Left kidney (tissue), 1 donor: ENCODE measurements at regions not wholly inside any gene's neighbourhood (a gene's known extent, or its start where the extent isn't known, plus 50 kb on each side); places are given as distances from the start of the nearest gene placed in this dataset.

Source experiments
- DNase-seq: peaks from one replicate; pipeline ENCODE4 v3.0.0-alpha.2; 2013

DNA sequence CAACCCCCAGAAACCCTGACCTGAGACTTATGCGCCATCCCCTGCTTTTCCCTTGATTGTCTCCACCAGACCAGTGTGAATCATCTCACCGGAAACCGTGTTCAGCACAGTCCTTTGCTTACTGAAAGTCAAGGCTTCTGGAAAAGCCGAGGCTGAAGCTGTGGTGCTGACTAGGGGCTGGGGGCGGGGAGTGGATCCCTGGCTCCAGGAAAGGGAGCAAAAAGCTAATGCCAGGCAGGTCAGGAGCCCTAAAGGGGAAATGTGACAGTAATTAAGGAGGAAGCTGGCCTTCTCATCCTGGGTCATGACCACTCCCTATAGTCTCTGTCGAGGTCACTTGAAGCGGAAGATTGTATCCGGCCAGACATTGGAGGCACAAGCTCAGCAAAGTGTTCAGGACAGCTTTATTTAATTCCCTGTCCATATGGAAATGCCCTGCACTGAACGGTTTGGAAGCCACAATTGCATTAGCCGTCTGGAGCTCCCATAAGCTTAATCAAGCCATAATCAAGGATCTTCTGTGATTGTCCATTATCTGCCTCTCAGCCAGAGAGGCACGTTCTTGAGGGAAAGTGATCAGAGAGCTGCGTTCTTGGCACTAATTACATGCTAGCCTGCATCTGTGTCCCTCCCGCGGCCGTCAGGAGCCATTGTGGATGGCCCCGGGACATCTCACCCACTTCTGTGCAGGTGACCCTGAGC lies 403.6 kb downstream of the RRAGC start:
- DNase-seq = no peak

DNA sequence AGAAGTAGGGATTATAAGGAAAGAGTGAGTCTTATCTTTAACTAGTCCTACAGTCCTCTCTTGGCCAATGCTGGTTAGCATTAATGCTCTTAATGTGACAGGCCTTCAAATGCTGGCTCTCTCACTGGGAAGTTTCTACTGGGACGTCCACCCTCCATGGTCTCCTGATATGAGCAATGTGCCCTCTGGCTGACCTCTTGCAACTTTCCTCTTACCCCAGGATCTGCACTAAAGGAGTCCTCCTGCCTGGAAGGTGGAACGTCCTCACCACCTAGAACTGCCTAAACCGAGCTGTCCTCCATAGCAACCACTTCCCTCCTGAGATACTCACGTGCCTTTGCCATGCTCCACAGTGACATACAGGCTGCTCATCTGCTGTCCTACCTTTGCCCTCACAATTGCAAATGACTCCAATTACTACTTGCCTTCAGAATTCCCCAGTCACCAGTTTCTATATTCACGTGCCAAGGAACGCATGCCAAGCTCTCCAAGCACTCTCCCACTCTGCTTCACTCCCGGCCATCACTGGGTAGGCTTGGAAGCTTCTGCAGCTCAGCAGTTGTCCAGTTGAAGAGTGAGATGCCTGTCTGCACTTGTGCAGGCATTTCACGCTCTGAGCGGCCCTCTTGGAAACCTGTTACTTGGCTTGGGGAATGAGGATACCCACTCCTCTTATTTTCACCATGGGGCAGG lies 404.7 kb downstream of the RRAGC start:
- no peak for DNase-seq

DNA sequence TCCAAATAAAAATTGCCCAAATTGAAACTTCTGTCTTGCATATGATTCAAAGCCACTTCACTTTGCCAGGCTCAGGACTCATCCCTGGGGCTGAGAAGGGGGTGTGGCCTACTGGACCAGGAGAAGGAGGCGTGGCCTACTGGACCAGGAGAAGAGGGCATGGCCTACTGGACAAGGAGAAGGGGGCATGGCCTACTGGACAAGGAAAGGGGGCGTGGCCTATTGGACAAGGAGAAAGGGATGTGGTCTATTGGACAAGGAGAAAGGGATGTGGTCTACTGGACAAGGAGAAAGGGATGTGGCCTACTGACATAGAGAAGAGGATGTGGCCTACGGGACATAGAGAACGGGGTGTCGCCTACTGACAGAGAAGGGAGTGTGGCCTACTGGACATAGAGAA lies 405.3 kb downstream of the RRAGC start:
- no peak for DNase-seq

DNA sequence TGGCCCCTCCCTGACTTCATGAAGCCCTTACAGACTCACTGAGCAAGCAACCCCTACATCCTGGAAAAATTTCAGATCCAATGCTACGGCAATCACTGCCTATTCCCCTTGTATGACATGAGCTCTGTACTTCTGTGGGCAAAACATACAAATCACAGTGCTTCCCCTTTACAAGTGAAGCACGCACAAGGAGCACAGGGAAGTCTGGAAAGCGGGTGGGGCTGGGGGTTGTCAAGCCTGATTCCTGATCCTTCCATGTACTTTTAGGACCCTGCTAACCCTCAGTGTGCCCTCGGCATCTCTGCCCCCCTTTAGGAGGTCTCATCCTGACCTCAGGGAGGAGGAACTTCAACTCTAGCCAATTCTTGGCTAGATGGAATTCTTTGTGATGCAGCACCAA lies 405.7 kb upstream of the POU3F1 start:
- DNase-seq = no peak

DNA sequence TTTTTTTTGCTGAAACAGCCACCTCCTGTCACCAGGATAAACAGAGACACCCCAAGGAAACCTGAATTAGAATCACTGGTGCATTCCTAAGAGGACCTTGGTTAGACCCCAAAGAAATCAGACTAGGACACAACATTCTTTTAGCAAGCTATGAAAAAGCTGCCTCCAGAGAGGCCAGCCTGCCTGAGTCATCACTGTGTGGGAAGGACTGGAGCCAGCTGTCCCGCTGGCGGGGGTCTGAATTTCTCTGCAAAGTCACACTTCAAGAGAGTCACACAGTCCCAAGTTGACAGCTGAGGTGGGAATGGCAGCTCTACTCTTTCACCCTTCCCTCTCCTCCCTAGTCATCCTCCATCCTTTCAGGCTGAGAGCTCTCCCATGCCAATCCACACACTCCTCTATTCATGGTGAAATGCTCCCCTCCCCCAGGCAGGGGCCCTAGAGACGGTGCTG lies 405.0 kb upstream of the POU3F1 start:
- peak; percentile 29 for DNase-seq

DNA sequence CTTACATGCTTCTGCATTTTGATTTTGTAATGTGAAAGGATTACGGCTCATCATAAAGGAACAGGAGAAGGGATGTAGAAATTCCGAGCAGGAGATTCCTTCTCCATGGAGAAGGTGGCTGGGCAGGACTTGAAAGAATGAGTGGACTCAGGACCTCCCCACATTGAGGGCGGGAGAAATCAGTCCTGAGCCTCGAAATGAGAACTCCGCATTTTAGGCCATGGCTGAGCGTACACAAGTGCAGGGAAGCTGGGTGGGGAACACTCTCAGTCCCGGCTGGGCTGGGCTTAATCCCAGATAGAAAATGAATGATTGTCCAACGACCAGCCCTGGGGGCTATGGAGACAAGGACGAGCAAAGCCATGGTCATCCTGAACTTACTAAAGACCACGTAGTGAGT lies 402.3 kb upstream of the POU3F1 start:
- no peak for DNase-seq

DNA sequence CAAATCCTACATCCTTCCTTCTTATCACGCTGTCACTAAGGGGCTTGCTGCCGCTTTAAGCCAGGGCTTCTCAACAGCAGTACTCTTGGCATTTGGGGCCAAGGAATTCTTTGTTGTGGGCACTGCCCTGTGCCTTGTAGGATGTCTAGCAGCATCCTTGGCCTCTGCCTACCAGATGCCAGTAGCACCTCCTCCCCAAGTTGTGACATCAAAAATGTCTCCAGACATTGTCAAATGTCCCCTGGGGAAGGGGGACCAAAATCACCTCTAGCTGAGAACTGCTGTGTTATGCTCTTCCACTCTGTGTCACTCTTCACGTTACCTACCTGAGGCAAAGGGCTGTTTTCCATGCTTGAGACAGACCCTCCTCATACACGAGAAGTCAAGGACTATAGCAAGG lies 400.3 kb upstream of the POU3F1 start:
- DNase-seq = no peak

DNA sequence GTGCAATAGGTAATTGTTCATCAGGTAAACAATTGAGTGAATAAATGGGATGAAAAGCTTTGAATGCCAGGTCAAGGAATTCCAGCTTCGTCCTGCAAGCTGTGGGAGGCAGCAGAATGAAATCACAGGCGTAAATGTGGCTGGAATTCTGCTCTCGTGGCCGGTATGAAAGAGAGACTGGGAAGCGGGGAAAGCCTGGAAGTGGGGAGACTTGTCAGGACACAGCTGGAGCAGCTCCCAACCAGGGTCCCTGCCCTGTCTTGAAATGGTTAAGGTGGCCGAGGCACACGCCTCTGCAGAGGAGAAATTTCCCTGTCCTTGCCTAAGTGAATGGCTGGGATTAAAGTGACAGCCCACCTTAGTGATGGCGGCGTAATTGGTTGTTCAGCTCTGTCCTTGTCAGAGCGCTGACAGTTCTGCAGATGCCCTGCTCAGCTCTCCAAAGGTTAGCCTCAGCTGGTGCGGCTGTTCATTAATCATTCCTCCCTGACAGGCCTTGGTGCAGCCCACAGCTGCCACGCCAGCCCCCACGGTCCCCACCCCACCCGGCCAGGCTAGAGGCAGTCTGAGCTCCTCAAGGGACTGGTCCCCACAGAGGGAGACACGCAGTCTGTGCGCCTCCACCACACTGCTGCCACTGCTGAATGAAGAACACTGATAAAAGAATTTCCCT lies 398.3 kb upstream of the POU3F1 start:
- no peak for DNase-seq

DNA sequence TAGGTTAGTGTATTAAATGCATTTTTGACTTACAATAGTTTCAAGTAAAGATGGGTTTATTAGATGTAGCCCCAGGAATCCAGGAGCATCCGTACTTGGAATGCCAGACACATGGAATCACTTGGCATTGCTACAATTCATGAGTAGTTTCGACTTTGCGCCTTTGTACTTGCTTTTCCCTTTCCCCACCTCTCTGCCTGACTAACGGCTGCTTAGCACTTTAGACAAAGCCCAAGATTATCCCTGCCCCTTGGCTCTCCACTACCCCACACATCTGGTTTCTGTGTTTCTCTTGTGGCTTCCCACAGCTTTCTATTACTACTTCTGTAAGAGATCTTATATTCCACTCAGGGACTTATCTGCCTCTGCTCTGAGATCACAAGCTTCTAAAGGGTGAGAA lies 397.7 kb upstream of the POU3F1 start:
- no peak for DNase-seq

DNA sequence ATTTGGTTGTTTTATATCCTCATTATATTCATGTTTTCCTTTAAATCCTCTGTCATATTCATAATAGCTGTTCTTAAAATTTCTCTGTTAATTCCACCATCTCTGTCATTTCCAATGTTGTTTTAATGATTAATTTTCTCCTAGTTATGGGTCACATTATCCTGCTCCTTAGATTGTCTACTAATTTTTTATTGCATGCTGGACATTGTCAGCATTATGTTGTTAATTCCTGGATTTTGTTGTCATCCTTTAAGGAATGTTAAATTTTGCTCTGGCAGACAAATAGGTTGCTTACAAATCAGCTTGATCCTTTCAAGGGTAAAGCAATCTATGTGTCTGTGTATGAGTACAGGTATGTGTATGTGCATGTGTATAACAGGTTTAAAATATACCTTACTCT lies 393.8 kb upstream of the POU3F1 start:
- DNase-seq = no peak

DNA sequence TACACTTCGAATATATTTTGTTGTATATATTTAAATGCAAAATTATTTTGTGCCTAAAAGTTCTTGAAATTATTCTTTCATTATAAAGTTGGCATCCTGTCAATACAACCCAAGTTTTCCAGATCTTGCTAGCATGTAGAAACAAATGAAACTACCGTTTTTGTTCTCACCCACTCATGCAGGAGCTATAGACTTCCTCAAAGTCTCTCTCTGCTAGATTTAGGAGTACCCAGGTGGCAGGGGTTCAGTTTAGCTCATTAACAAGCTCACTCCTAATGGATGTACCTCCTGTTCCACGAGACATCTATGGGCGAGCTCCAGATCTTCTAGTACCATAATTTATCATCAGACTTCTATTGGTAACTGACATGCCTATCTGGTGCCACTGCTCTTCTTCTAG lies 390.2 kb upstream of the POU3F1 start:
- DNase-seq = no peak

DNA sequence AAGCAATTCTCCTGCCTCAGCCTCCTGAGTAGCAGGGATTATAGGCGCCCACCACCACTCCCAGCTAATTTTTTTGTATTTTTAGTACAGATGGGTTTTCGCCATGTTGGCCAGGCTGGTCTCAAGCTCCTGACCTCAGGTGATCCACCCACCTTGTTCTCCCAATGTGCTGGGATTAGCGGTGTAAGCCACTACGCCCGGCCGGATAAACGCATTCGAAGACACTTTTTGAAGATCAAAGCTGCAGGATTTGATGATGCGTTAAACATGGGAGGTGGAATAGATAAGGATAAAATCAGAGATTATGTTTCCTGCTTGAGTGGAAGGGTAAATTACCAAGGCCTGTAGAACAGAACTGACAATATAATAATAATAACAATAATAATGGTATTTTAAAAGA lies 389.4 kb upstream of the POU3F1 start:
- no peak for DNase-seq

DNA sequence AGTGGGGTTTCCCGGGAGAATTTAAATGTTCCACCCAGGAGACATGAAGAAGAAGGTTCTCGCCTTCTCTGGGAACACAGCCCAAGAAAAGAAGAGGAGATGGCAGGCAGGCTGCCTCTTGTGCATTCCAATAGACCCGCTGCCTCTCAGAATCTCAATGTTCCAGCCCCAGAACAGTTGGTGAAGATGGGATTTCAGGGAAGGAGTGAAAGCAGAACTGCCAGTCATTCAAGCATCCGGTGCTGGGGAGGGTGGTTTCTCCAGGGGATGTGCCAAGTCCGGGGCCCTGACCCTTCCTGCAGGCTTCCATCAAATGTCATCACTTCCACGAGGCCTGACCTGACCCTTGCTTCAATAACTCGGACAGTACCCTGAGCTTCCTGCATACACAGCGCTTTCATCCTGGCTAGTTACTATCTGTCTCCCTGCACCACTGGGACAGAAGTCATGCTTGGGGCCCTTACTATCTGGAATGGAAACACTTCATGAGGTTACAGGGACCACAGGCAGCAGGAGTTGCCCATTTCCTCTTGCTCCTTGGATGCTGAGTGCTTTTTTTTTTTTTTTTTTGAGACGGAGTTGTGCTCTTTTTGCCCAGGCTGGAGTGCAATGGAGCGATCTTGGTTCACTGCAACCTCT lies 386.6 kb upstream of the POU3F1 start:
- DNase-seq = no peak

DNA sequence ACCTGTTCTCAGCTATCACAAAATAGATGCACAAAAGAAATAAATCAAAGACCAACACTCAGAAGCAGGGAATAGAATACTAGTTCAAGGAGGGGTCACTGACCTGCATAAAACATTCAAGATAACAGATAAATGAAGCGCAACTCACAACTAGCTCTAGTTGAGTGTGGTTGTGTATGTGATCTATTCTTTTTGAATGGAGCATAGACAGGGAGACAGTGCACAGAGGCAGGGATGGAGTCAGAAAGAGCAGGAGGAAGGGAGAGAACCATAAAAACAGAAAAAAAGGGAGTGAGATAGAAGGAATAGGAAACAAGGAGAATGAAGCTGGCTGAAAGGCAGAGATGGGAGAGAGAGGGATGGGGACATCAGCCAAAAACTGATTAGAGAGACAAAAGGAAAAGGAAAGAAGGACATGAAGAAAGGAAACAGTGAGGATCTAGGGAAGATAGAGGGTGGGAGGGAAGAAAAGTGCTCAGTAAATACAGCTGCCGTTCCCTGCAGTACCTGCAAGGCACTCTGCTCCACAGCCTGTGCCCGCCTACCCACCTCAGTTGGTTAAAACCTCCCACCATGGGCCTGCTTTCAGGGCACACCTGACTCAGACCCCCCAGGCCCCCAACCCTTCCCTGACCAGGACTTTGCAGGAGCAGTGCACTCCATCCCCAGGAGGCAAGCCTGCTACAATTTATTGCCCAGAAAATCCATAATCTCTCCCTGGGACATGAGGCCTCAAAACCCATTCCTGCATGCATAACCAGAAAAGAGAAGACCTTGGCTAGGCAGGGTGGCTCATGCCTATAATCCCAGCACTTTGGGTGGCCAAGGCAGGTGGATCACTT lies 385.2 kb upstream of the POU3F1 start:
- DNase-seq = no peak

DNA sequence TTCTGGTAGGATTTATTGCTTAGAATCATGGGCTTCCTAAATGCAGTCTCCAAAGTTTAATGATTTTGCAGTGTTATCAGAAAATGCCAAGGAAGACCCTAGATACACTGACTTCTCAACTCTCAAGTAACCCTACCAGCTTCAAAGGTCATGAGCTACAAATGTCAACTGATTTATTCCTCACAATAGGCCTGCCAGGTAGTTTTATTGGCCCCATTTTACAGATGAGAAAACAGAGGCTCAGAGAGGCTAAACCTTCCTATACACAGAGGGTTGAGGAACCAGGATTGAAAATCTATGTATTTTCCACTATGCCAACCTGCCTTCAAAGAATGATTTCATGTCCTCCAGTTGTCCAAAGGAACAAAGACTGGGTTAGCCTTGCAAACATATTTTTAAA lies 384.4 kb upstream of the POU3F1 start:
- DNase-seq = no peak

DNA sequence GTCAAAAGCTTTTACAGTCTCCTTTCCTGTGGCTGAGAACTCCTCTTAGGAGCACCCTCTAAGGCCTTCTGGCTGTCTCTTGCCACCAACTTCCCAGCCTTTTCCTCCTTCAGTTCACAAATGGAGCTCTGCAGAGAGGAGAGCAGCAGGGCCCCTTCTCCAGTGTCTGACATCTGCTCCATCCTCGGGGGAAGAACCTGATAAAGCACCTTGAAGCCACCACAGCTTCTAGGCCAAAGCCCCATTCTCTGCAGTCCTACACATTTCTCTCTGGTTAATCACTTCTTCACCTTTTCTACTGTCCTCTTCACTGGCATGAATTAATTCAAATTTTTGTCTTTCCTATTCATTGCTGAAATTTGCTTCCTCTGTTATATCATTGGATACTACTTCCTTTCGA lies 378.1 kb upstream of the POU3F1 start:
- DNase-seq = no peak

DNA sequence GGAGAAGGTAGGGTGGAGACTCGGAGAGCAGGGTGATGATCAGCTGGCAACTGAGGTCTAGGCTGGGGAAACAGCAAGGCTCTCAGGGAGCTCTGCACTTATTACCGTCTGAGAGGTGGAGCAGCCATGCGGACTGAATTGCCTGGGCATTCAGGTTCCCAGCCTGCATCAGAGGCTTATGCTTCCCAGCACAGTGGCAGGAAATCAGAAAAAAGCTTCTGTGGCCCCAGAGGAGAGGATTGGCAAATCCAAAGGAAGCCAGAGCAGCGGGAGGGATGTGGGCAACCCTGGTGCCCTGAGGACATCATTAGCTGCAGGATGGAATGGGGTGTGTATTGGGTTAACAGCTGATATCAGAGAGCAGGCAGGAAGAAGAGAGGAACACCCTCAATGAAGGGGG lies 374.1 kb upstream of the POU3F1 start:
- no peak for DNase-seq

DNA sequence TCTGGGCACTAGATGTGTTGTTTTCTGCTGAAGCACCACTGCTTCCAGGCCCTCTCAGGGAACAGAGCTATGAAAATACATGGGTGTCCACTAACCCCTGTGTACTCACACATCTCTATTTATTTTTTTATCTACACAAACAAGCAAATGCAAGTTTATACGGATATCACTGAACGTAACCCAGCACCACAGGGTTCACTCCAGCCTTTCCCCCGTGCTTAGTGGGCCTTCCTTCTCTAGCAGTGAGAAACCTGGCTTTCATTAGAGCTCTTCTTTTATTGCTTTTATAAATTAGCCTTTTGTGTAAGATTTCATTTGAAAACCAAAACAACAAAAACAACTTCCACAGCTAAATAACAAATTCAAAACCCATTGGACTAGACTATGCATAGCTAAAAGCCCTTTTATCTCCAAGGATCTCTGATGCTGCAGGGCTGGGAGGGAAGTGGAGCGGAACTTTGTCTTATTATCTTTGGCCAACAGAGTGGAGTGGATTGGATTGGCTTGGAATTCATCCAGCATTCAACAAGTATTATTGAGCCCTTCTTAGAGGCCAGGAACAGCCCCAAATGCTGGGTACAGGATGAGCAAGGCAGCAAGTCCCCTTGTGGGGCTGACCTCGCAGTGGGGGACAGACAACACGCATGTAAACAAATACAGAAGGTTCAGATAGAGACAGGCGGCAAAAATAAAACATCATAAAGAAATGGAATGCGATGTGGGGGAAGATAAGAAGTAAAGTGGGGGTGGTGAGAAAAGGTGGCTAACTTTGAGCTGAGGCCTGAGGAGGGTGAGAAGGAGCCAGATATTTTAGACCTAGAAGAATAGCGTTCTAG lies 371.8 kb upstream of the POU3F1 start:
- peak; percentile 36 for DNase-seq

DNA sequence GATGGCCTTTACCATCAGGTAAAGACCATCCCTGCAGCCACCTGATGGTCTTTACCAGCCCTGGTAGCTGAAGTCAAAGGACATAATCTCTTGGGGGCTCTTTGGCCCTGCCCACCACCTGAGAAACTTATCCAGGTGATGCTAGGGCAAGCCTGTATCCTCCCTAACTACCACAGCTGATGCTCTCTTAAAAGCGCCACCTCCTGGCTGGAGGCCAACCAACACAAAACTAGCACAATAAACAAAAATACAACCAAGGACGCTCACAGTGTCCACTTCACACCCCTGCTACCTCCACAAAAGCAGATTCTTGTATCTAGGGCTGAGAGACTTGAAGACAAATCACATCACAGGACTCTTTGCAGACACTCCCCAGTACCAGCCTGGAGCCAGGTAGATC lies 357.1 kb upstream of the POU3F1 start:
- no peak for DNase-seq

DNA sequence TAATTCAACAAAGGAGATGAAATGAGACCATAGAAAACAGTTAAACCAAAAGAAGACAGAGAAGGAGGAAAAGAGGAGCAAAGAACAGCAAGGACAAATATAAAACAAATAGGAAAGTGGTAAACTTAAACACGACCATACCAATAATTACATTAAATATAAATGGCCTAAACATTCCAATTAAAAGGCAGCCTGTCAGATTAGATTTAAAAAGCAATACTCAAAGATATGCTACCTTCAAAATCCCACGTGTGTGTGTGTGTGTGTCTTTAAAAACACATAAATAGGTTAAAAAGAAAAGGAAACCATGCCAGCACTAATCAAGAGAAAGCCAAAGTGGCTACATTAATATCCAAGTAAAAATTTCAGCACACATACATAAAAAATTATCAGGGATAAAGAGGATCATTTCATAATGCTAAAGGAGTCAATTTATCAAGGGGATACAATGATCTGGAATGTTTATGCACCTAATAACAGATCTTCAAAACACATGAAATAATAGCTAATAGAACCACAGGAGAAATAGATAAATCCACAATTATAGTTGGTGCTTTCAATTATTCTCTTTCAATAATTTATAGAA lies 355.7 kb upstream of the POU3F1 start:
- no peak for DNase-seq

DNA sequence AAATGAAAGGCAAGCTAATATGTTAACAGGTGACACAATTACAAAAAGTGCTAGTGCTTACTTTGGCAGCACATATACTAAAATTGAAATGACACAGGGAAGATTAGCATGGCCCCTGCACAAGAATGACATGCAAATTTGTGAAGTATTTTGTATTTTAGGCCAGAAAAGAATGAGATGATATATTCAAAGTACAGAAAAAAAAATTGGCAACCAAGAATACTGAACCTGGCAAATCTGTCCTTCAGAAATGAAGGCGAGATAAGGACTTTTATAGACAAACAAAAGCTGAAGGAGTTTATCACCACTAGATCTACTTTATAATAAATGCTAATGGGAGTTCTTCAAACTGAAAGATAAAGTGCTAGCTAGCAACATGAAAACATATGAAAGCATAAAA lies 350.0 kb upstream of the POU3F1 start:
- DNase-seq = no peak
